ENCODE measurements at regions not wholly inside any gene's neighbourhood (a gene's known extent, or its start where the extent isn't known, plus 50 kb on each side); places are given as distances from the start of the nearest gene placed in this dataset.

DNA sequence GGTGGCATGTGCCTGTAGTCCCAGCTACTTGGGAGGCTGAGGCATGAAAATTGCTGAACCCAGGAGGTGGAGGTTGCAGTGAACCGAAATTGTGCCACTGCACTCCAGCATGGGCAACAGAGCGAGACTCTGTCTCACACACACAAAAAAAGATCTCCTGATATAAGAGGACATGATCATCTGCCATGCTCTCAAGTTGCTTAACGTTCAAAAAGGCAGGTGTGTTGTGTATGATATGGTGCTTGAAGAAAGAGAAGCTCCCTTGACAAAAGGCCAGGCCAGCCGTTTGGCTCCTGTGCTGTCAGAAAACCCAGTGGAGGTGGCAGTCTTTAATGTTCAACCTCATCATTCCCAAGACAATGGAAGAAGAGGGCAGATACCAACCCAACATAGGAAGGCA, 117.3 kb upstream of the PLET1 start:
- Mint-ChIP-seq H3K27ac (no peak overlapping the region), H3K9me3 (no peaks in the 10 kb centered on the region), H3K36me3 (no peaks in the 10 kb centered on the region; the same call in 1 of the 2 replicates), H3K4me1 (peaks cover 9% of the 10 kb centered on the region; the same call in 1 of the 2 replicates), H3K27me3 (ENCODE audit: low read depth) (no peaks in the 10 kb centered on the region), H3K4me3 (no peak overlapping the region)
- DNase-seq (ENCODE audit: low spot score) (no peak), ATAC-seq (no peak)
- POLR2A ChIA-PET: no interaction called here
- CTCF ChIA-PET: no interaction called here
- TF ChIP-seq OVOL2 (CRISPR knock-in tag; IDR thresholded peaks at IDR 0.05; ENCODE audit: borderline replicate concordance) (no peak), ZNF219 (CRISPR knock-in tag; IDR thresholded peaks at IDR 0.05; ENCODE audit: borderline replicate concordance) (no peak), GRHL2 (CRISPR knock-in tag; IDR thresholded peaks at IDR 0.05; ENCODE audit: insufficient replicate concordance, severe bottlenecking) (no peak), FOXJ3 (CRISPR knock-in tag; IDR thresholded peaks at IDR 0.05; ENCODE audit: borderline replicate concordance) (no peak), ZNF423 (CRISPR knock-in tag; IDR thresholded peaks at IDR 0.05) (no peak), ZNF263 (CRISPR knock-in tag; IDR thresholded peaks at IDR 0.05; ENCODE audit: low read depth) (no peak)
- TF ChIP-seq, protein P1, sequence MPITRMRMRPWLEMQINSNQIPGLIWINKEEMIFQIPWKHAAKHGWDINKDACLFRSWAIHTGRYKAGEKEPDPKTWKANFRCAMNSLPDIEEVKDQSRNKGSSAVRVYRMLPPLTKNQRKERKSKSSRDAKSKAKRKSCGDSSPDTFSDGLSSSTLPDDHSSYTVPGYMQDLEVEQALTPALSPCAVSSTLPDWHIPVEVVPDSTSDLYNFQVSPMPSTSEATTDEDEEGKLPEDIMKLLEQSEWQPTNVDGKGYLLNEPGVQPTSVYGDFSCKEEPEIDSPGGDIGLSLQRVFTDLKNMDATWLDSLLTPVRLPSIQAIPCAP (CRISPR knock-in tag; IDR thresholded peaks at IDR 0.05): no peak
- TF ChIP-seq, protein P2, sequence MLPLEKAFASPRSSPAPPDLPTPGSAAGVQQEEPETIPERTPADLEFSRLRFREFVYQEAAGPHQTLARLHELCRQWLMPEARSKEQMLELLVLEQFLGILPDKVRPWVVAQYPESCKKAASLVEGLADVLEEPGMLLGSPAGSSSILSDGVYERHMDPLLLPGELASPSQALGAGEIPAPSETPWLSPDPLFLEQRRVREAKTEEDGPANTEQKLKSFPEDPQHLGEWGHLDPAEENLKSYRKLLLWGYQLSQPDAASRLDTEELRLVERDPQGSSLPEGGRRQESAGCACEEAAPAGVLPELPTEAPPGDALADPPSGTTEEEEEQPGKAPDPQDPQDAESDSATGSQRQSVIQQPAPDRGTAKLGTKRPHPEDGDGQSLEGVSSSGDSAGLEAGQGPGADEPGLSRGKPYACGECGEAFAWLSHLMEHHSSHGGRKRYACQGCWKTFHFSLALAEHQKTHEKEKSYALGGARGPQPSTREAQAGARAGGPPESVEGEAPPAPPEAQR (CRISPR knock-in tag; IDR thresholded peaks at IDR 0.05): no peak

DNA sequence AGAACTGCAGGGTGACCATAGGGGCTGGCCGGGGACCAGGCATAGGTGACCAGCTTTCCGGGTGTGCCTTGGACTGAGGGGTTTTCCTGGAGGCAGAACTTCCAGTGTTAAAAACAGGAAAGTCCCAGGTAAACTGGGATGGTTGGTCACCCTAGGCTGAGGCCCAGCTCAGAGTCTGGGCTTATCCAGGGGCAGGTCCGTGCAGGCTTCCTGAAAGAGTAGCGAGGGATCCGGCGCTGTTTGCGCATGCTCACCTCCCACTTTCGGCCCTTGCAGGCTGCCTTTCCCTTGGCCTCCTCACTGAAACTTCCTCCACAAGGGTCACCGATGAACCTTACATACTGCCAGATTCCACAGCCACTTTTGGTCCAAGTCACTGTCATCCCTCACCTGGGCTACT, 119.8 kb upstream of the PLET1 start:
- Mint-ChIP-seq H3K27ac (no peak overlapping the region), H3K27me3 (ENCODE audit: low read depth) (no peaks in the 10 kb centered on the region), H3K4me1 (peaks cover 9% of the 10 kb centered on the region), H3K4me3 (no peak overlapping the region), H3K36me3 (no peaks in the 10 kb centered on the region), H3K9me3 (no peaks in the 10 kb centered on the region)
- POLR2A ChIA-PET: no interaction called here
- CTCF ChIA-PET: no interaction called here
- ATAC-seq (no peak), DNase-seq (ENCODE audit: low spot score) (no peak)
- TF ChIP-seq, protein P3, sequence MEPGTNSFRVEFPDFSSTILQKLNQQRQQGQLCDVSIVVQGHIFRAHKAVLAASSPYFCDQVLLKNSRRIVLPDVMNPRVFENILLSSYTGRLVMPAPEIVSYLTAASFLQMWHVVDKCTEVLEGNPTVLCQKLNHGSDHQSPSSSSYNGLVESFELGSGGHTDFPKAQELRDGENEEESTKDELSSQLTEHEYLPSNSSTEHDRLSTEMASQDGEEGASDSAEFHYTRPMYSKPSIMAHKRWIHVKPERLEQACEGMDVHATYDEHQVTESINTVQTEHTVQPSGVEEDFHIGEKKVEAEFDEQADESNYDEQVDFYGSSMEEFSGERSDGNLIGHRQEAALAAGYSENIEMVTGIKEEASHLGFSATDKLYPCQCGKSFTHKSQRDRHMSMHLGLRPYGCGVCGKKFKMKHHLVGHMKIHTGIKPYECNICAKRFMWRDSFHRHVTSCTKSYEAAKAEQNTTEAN (CRISPR knock-in tag; IDR thresholded peaks at IDR 0.05): no peak
- TF ChIP-seq EMX1 (CRISPR knock-in tag; IDR thresholded peaks at IDR 0.05) (no peak), SOX15 (CRISPR knock-in tag; IDR thresholded peaks at IDR 0.05) (no peak), ATF1 (CRISPR knock-in tag; IDR thresholded peaks at IDR 0.05) (no peak), ARID4B (CRISPR knock-in tag; IDR thresholded peaks at IDR 0.05; ENCODE audit: borderline replicate concordance) (no peak)
- TF ChIP-seq, protein P4, sequence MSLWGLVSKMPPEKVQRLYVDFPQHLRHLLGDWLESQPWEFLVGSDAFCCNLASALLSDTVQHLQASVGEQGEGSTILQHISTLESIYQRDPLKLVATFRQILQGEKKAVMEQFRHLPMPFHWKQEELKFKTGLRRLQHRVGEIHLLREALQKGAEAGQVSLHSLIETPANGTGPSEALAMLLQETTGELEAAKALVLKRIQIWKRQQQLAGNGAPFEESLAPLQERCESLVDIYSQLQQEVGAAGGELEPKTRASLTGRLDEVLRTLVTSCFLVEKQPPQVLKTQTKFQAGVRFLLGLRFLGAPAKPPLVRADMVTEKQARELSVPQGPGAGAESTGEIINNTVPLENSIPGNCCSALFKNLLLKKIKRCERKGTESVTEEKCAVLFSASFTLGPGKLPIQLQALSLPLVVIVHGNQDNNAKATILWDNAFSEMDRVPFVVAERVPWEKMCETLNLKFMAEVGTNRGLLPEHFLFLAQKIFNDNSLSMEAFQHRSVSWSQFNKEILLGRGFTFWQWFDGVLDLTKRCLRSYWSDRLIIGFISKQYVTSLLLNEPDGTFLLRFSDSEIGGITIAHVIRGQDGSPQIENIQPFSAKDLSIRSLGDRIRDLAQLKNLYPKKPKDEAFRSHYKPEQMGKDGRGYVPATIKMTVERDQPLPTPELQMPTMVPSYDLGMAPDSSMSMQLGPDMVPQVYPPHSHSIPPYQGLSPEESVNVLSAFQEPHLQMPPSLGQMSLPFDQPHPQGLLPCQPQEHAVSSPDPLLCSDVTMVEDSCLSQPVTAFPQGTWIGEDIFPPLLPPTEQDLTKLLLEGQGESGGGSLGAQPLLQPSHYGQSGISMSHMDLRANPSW (CRISPR knock-in tag; conservative IDR thresholded peaks at IDR 0.05; ENCODE audit: low read depth): no peak
- TF ChIP-seq, protein P5, sequence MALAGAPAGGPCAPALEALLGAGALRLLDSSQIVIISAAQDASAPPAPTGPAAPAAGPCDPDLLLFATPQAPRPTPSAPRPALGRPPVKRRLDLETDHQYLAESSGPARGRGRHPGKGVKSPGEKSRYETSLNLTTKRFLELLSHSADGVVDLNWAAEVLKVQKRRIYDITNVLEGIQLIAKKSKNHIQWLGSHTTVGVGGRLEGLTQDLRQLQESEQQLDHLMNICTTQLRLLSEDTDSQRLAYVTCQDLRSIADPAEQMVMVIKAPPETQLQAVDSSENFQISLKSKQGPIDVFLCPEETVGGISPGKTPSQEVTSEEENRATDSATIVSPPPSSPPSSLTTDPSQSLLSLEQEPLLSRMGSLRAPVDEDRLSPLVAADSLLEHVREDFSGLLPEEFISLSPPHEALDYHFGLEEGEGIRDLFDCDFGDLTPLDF (CRISPR knock-in tag; IDR thresholded peaks at IDR 0.05): no peak

Data from WTC11 (cell line).